Transverse colon (tissue), 4 donors: ENCODE measurements at regions not wholly inside any gene's neighbourhood (a gene's known extent, or its start where the extent isn't known, plus 50 kb on each side); places are given as distances from the start of the nearest gene placed in this dataset.

Source experiments
- DNase-seq: peaks from one replicate; pipeline ENCODE4 v3.0.0-alpha.2; 2019
- H3K27ac ChIP-seq, 4 donors: fragments of 200-600 bp; sonication (generic); 2 replicates each; pipeline ENCODE4 v1.5.1; 2016 to 2018; ENCODE audit warnings: inconsistent platforms in 4 of 4
- H3K27me3 ChIP-seq: fragments of 200-600 bp; sonication (generic); 2 replicates; pipeline ENCODE4 v1.5.1; 2017; ENCODE audit warnings: inconsistent platforms
- H3K36me3 ChIP-seq, 4 donors: fragments of 200-600 bp; sonication (generic); 2 replicates each; pipeline ENCODE4 v1.5.1; 2017 to 2019; ENCODE audit warnings: inconsistent platforms in 4 of 4
- H3K4me1 ChIP-seq, 4 donors: fragments of 200-600 bp; sonication (generic); 2 replicates each; pipeline ENCODE4 v1.5.1; 2017 to 2020; ENCODE audit warnings: inconsistent platforms in 4 of 4
- H3K4me3 ChIP-seq, 4 donors: fragments of 200-600 bp; sonication (generic); 1 replicate in 1 of 4; 2 replicates in 3 of 4; pipeline versions ENCODE4 v1.5.1 to v1.6.1; 2017 to 2019; ENCODE audit warnings: inconsistent platforms in 4 of 4
- H3K9me3 ChIP-seq, 2 donors: fragments of 200-600 bp; sonication (generic); 2 replicates each; pipeline ENCODE4 v1.5.1; 2017 to 2019; ENCODE audit warnings: inconsistent platforms in 2 of 2
- EP300 ChIP-seq: sonication (generic); formaldehyde crosslinking; IDR thresholded peaks from one replicate; pipeline ENCODE4 v1.6.1; 2017; ENCODE audit warnings: antibody characterized with exemption, low read depth
- POLR2A ChIP-seq: fragments of 450-650 bp; IDR thresholded peaks from one replicate; pipeline ENCODE4 v1.6.1; 2016; ENCODE audit warnings: antibody characterized with exemption, mild to moderate bottlenecking, moderate library complexity
- POLR2AphosphoS5 ChIP-seq, 3 donors: sonication (generic); formaldehyde crosslinking; IDR thresholded peaks; one replicate each; pipeline ENCODE4 v1.6.1; 2016; ENCODE audit warnings: antibody characterized with exemption in 3 of 3
- WGBS, 2 donors: methylation state at CpG; one replicate each; pipeline ENCODE4 v1.1.5; 2018; ENCODE audit warnings: low coverage in 1 of 2; 5-methylcytosine and 5-hydroxymethylcytosine counted together
- in situ Hi-C, 4 donors: fragments of 200-750 bp; cut with MboI; loops; one replicate each; pipeline versions ENCODE4 v1.15.0 to v1.15.1; 2017; ENCODE audit warnings: low sequenced_read_pairs in 3 of 4, low pct_ligation_motif_present in 1 of 4, low pct_unique_long_range_greater_than_20kb in 1 of 4
- intact Hi-C: fragments of 100-400 bp; cut with DNase I; formaldehyde crosslinking; loops from one replicate; pipeline ENCODE4 v1.15.1; 2023; ENCODE audit warnings: low total_unique reads
- TF ChIP-seq, protein P1 (sequence below), 5 experiments: fragments of 200-600 bp in 3 of 5; fragments of 450-650 bp in 2 of 5; sonication (generic) in 3 of 5; IDR thresholded peaks; 1 replicate in 2 of 5; 2 replicates in 3 of 5; pipeline ENCODE4 v1.5.1; 2016 to 2017; ENCODE audit warnings: antibody characterized with exemption in 5 of 5, inconsistent platforms in 3 of 5, mild to moderate bottlenecking in 2 of 5, moderate library complexity in 1 of 5

DNA sequence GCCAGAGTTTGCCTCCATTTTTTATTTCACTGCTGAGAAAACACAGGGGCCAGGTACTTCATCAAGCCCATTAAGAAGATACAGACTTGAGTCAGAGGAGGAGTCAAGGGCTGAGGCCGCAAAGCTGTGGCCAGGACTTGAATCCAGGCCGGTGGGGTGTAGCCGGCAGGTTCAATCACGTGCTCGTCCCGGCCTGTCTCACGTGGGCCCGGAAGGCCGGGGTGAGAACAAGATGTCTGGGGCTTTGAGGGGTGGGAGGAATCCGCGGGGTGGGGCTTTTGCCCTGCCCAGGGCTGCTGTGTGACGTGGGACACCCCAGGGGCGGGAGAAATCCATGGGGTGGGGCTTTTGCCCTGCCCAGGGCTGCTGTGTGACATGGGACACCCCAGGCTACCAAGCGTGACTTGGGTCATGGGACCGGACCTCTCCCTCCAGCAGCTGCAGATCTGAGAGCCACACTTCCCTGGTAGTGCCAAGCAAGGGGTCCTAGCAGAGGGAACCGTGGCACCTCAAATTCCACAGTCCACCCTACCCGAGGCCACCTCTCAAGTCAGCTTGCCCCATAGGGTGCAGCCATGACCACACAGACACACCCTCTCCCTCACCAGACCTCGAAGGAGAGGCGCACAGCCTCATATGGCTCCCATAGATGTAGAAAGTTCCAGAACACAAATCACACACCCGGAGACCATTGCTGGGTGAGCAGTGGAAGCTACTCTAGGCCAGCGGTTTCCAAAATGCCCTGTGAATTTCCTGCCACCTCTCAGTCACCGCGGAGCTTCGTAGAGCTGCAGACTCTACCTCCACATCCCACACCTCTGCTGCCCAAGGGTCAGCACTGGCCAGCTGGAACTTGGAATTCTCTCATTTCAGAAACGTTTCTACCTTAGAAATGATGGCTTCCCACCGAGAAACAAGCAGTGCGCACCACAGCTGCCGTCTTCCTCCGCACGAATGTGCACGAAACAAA lies 156.1 kb downstream of the DLL1 start:
- Histone ChIP-seq H3K27ac (no peak overlapping the region), H3K4me3 (no peak overlapping the region), H3K9me3 (no peaks in the 10 kb centered on the region), H3K27me3 (no peaks in the 10 kb centered on the region), H3K4me1 (peaks cover 0 to 2% (median 0%) of the 10 kb centered on the region in 4 donors), H3K36me3 (no peaks in the 10 kb centered on the region)
- TF ChIP-seq, protein P1, sequence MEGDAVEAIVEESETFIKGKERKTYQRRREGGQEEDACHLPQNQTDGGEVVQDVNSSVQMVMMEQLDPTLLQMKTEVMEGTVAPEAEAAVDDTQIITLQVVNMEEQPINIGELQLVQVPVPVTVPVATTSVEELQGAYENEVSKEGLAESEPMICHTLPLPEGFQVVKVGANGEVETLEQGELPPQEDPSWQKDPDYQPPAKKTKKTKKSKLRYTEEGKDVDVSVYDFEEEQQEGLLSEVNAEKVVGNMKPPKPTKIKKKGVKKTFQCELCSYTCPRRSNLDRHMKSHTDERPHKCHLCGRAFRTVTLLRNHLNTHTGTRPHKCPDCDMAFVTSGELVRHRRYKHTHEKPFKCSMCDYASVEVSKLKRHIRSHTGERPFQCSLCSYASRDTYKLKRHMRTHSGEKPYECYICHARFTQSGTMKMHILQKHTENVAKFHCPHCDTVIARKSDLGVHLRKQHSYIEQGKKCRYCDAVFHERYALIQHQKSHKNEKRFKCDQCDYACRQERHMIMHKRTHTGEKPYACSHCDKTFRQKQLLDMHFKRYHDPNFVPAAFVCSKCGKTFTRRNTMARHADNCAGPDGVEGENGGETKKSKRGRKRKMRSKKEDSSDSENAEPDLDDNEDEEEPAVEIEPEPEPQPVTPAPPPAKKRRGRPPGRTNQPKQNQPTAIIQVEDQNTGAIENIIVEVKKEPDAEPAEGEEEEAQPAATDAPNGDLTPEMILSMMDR (IDR thresholded peaks at IDR 0.05), result no peak
- no peak for TF ChIP-seq POLR2A
- TF ChIP-seq POLR2AphosphoS5 (IDR thresholded peaks at IDR 0.05), result no peak
- no peak for TF ChIP-seq EP300
- WGBS, 2 donors, result 84% methylated on average over 29 of the region's 31 CpGs; no CpG with 5 or more reads in 1 of the 2 donors
- intact Hi-C loops, result no loop called here
- DNase-seq, result no peak
- in situ Hi-C loops, result no loop called here

DNA sequence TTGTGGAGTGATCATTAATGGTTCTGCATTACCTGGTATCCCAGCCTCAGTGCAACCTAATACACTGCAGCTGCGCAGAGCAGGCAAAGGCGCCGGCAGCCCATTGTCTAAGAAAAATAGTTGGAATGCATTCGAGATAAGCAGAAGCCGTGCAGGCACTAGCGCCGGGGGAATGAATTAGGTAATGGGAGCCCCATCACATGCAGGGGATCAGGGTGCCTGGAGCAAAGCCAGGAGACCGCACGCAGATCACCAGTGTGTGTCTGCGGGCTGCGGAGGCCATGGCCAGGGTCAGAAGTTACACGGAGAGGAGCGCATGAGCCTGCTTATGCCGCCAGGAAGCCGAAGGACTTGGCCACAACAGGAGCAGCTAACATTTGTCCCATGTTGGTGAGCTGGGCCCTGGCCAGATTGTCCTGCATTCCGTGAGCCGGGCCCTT lies 156.8 kb downstream of the DLL1 start:
- no peaks in the 10 kb centered on the region for H3K27me3 ChIP-seq
- in situ Hi-C loops, result no loop called here
- H3K4me1 ChIP-seq, result peaks cover 0 to 6% (median 0%) of the 10 kb centered on the region in 4 donors
- H3K4me3 ChIP-seq, result no peak overlapping the region
- intact Hi-C loops, result no loop called here
- no peaks in the 10 kb centered on the region for H3K9me3 ChIP-seq
- WGBS, 2 donors, result 75 to 78% methylated on average over 11 to 17 of the region's 17 CpGs
- no peak overlapping the region for H3K27ac ChIP-seq
- TF ChIP-seq, protein P1 (IDR thresholded peaks at IDR 0.05), result no peak
- TF ChIP-seq POLR2A (no peak), EP300 (no peak), POLR2AphosphoS5 (IDR thresholded peaks at IDR 0.05) (no peak)
- no peak for DNase-seq
- H3K36me3 ChIP-seq, result no peaks in the 10 kb centered on the region

DNA sequence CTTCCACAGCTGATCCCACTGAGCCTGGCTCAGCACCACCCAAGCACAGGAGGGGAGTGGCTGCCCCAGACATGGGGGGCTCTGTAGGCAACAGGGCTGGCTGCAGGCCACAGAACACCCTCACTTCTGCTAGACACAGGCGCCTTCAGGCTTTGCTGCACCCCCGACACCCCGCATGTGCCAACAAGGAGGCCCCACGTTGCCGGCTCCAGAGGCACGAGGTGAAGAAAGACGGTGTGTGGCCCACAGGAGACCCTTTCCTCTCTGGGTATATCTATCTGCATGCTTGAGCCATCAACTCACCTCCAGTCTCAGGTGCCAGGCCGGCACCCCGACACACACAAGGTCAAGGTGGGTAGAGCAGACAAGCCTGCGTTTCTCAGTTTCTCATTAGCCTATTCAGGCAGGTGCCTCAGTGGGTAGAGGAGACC lies 158.3 kb downstream of the DLL1 start:
- Histone ChIP-seq H3K27me3 (no peaks in the 10 kb centered on the region), H3K4me1 (peaks cover 0 to 6% (median 0%) of the 10 kb centered on the region in 4 donors), H3K27ac (no peak overlapping the region), H3K36me3 (no peaks in the 10 kb centered on the region), H3K9me3 (no peaks in the 10 kb centered on the region), H3K4me3 (no peak overlapping the region)
- in situ Hi-C loops (no loop called here), intact Hi-C loops (no loop called here)
- TF ChIP-seq POLR2A, result no peak
- TF ChIP-seq, protein P1 (IDR thresholded peaks at IDR 0.05), result no peak
- TF ChIP-seq POLR2AphosphoS5 (IDR thresholded peaks at IDR 0.05), result no peak
- TF ChIP-seq EP300, result no peak
- no peak for DNase-seq
- WGBS, 2 donors, result 91% methylated on average over 9 of the region's 10 CpGs; no CpG with 5 or more reads in 1 of the 2 donors

DNA sequence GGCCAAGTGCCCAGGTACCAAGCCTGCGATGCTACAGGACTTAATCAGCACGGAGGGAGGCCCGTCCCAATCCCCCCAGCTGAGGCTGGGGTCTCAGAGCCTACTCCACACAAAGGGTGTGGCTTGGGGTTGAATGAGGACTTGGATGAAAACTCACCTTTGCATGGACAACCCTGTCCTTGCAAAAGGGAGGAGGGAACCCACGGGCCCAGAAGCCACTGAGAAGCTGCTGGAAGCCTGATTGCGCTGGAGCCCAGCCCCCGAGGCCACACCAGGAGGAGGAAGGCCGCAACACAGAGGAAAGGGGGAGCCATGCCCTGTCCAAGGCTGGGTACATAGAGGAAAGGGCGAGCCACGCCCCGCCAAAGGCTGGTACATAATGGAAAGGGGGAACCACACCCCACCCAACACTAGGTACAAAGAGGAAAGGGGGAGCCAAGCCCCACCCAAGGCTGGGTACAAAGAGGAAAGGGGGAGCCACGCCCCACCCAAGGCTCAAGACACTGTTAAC lies 158.8 kb downstream of the DLL1 start:
- H3K4me1 ChIP-seq, result peaks cover 0 to 6% (median 0%) of the 10 kb centered on the region in 4 donors
- H3K27me3 ChIP-seq, result no peaks in the 10 kb centered on the region
- no peaks in the 10 kb centered on the region for H3K36me3 ChIP-seq
- intact Hi-C loops, result no loop called here
- no peaks in the 10 kb centered on the region for H3K9me3 ChIP-seq
- TF ChIP-seq POLR2A, result no peak
- TF ChIP-seq, protein P1 (IDR thresholded peaks at IDR 0.05), result no peak
- TF ChIP-seq EP300, result no peak
- no peak for TF ChIP-seq POLR2AphosphoS5 (IDR thresholded peaks at IDR 0.05)
- WGBS, 2 donors, result 82% methylated on average over 11 of the region's 11 CpGs; no CpG with 5 or more reads in 1 of the 2 donors
- H3K27ac ChIP-seq, result no peak overlapping the region
- in situ Hi-C loops, result no loop called here
- no peak for DNase-seq
- no peak overlapping the region for H3K4me3 ChIP-seq
